ENCODE measurements at regions not wholly inside any gene's neighbourhood (a gene's known extent, or its start where the extent isn't known, plus 50 kb on each side); places are given as distances from the start of the nearest gene placed in this dataset.

DNA sequence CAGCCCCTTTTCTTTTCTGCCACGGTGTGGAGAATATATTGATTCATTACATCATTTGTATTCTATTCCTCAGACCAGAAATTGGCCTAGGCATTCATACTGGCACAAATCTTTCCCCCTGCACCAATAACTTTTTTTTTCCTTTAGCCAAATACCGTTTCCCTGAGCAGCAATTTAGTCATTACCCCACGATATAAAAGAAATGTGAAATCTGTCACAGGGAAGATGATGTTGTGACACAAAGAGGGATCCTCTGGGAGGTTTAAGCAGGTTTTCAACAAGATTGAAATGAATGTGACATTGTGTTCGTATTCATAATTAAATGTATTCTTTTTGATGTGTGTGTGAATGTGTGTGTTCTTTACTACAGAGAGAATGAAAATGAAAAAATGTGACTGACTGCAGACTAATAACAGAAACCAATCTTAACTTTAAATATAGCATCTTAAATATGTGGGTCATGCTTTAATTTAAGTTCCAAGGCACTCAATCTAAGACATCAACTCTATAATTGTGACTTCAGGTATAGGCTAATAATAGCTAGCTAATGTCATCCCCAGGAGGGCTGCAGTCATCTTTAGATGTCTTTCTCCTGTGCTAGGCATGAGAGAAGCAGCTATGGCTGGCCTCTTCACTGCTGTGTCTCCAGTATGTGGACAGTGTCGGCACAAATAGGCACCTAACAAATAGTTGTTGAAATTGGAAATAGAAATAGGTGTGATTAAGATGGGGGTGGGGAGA lies 177.7 kb downstream of the BTBD3 start:
- H3K4me3 ChIP-seq (ENCODE audit: low read depth, low read length, poor library complexity, severe bottlenecking): no peak overlapping the region
- H3K4me2 ChIP-seq (ENCODE audit: low read length): no peak overlapping the region
- H3K9me3 ChIP-seq (ENCODE audit: low read length): no peaks in the 10 kb centered on the region
- no peak overlapping the region for H3K9ac ChIP-seq (ENCODE audit: low read length)
- no peaks in the 10 kb centered on the region for H3K36me3 ChIP-seq (ENCODE audit: insufficient read depth, low read length)
- no peak for TF ChIP-seq EZH2 (IDR thresholded peaks at IDR 0.05; ENCODE audit: borderline replicate concordance, low read length)
- TF ChIP-seq, protein P1, sequence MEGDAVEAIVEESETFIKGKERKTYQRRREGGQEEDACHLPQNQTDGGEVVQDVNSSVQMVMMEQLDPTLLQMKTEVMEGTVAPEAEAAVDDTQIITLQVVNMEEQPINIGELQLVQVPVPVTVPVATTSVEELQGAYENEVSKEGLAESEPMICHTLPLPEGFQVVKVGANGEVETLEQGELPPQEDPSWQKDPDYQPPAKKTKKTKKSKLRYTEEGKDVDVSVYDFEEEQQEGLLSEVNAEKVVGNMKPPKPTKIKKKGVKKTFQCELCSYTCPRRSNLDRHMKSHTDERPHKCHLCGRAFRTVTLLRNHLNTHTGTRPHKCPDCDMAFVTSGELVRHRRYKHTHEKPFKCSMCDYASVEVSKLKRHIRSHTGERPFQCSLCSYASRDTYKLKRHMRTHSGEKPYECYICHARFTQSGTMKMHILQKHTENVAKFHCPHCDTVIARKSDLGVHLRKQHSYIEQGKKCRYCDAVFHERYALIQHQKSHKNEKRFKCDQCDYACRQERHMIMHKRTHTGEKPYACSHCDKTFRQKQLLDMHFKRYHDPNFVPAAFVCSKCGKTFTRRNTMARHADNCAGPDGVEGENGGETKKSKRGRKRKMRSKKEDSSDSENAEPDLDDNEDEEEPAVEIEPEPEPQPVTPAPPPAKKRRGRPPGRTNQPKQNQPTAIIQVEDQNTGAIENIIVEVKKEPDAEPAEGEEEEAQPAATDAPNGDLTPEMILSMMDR (IDR thresholded peaks at IDR 0.05; ENCODE audit: low read length): no peak
- H3K79me2 ChIP-seq (ENCODE audit: insufficient read depth, low read length): no peaks in the 10 kb centered on the region
- H3F3A ChIP-seq (ENCODE audit: insufficient read depth, low read length): no peaks in the 10 kb centered on the region
- no peaks in the 10 kb centered on the region for H3K9me2 ChIP-seq (ENCODE audit: low read depth, low read length)
- no peak overlapping the region for H2AFZ ChIP-seq (ENCODE audit: low read length)
- no peak overlapping the region for H3K27ac ChIP-seq (ENCODE audit: low read depth, low read length, poor library complexity, severe bottlenecking)
- no peaks in the 10 kb centered on the region for H3K4me1 ChIP-seq (ENCODE audit: insufficient read depth, low read length, severe bottlenecking)
- no peaks in the 10 kb centered on the region for H3K27me3 ChIP-seq (ENCODE audit: insufficient read depth, low read length)
- no peaks in the 10 kb centered on the region for H4K20me1 ChIP-seq (ENCODE audit: insufficient read depth, low read length)

DNA sequence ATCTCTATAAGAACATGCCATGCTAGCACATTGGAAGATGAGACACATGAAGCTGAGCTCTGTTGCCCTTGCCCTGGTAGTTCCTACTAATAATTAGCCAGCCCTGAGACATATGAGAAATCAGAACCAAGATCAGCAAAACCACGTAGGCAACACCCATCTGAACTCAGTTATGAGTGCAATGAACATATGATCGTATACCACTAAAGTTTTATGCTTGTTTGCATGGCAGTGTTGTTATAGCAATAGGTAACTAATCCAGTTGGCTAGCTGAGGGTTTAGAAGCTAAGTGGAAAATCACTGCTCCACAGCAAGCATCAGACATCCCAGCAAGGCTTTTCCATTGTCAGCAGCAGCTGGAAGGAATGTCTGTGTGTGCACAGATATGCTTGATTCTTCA lies 180.7 kb downstream of the BTBD3 start:
- Histone ChIP-seq H3K4me2 (ENCODE audit: low read length) (no peak overlapping the region), H3F3A (ENCODE audit: insufficient read depth, low read length) (no peaks in the 10 kb centered on the region), H3K9ac (ENCODE audit: low read length) (no peak overlapping the region), H4K20me1 (ENCODE audit: insufficient read depth, low read length) (no peaks in the 10 kb centered on the region), H3K79me2 (ENCODE audit: insufficient read depth, low read length) (no peaks in the 10 kb centered on the region), H2AFZ (ENCODE audit: low read length) (no peak overlapping the region), H3K9me2 (ENCODE audit: low read depth, low read length) (no peaks in the 10 kb centered on the region), H3K36me3 (ENCODE audit: insufficient read depth, low read length) (no peaks in the 10 kb centered on the region), H3K27me3 (ENCODE audit: insufficient read depth, low read length) (no peaks in the 10 kb centered on the region), H3K9me3 (ENCODE audit: low read length) (no peaks in the 10 kb centered on the region), H3K4me3 (ENCODE audit: low read depth, low read length, poor library complexity, severe bottlenecking) (no peak overlapping the region), H3K4me1 (ENCODE audit: insufficient read depth, low read length, severe bottlenecking) (no peaks in the 10 kb centered on the region), H3K27ac (ENCODE audit: low read depth, low read length, poor library complexity, severe bottlenecking) (no peak overlapping the region)
- no peak for TF ChIP-seq EZH2 (IDR thresholded peaks at IDR 0.05; ENCODE audit: borderline replicate concordance, low read length)
- TF ChIP-seq, protein P1 (IDR thresholded peaks at IDR 0.05; ENCODE audit: low read length): no peak

DNA sequence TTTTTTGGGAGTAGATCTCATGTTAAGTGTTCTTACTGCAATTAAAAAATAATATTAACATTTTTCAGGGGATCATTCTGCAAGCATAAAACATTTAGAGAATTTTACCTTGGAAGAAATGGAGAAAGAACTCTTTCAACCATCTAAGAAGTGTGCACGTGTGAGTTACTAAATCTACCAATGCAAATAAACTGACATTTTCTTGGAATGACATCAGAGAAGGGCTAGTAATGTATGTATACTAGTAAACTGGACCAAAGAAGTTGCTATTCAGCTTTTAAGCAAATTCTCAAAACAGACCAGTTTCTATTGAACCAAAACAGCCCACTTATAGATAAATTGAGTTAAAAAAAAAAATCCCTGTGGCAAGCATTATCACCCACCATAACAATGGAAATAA lies 191.2 kb downstream of the BTBD3 start:
- no peaks in the 10 kb centered on the region for H3K79me2 ChIP-seq (ENCODE audit: insufficient read depth, low read length)
- TF ChIP-seq, protein P1 (IDR thresholded peaks at IDR 0.05; ENCODE audit: low read length): no peak
- no peak for TF ChIP-seq EZH2 (IDR thresholded peaks at IDR 0.05; ENCODE audit: borderline replicate concordance, low read length)
- no peaks in the 10 kb centered on the region for H3F3A ChIP-seq (ENCODE audit: insufficient read depth, low read length)
- no peak overlapping the region for H3K9ac ChIP-seq (ENCODE audit: low read length)
- no peaks in the 10 kb centered on the region for H4K20me1 ChIP-seq (ENCODE audit: insufficient read depth, low read length)
- no peaks in the 10 kb centered on the region for H3K4me1 ChIP-seq (ENCODE audit: insufficient read depth, low read length, severe bottlenecking)
- H3K27ac ChIP-seq (ENCODE audit: low read depth, low read length, poor library complexity, severe bottlenecking): no peak overlapping the region
- H3K4me3 ChIP-seq (ENCODE audit: low read depth, low read length, poor library complexity, severe bottlenecking): no peak overlapping the region
- H3K27me3 ChIP-seq (ENCODE audit: insufficient read depth, low read length): no peaks in the 10 kb centered on the region
- H3K9me2 ChIP-seq (ENCODE audit: low read depth, low read length): no peaks in the 10 kb centered on the region
- no peak overlapping the region for H3K4me2 ChIP-seq (ENCODE audit: low read length)
- H3K36me3 ChIP-seq (ENCODE audit: insufficient read depth, low read length): no peaks in the 10 kb centered on the region
- H3K9me3 ChIP-seq (ENCODE audit: low read length): no peaks in the 10 kb centered on the region
- no peak overlapping the region for H2AFZ ChIP-seq (ENCODE audit: low read length)
